HCT116 (cell line): ENCODE measurements at regions not wholly inside any gene's neighbourhood (a gene's known extent, or its start where the extent isn't known, plus 50 kb on each side); places are given as distances from the start of the nearest gene placed in this dataset.

Source experiments
- ATAC-seq: fragments of 200-7000 bp; cut with Tn5 transposase; 2 replicates; pipeline ENCODE4 v1.9.1; 2020; ENCODE audit warnings: mild to moderate bottlenecking, moderate library complexity
- BruUV-seq: library from RNA; stranded (reverse); fragments of 400-500 nt; replicated peaks from 2 replicates; lab custom pipeline; 2021; lab: Mats Ljungman, UMichigan
- CTCF ChIA-PET: fragments of 300-600 bp; sonication (Branson Sonifier 250); formaldehyde crosslinking; loops from one replicate; lab custom pipeline; 2021; ENCODE audit warnings: antibody characterized with exemption; lab: Charles Lee
- POLR2A ChIA-PET: fragments of 300-600, 350-600 bp; sonication (Branson Sonifier 250); formaldehyde crosslinking; loops from one replicate; lab custom pipeline; 2021; ENCODE audit warnings: antibody characterized with exemption; lab: Charles Lee
- RAD21 ChIA-PET, 2 experiments: fragments of 300-600 bp; sonication (Branson Sonifier 250); formaldehyde crosslinking; loops; one replicate each; lab custom pipeline; 2023; ENCODE audit warnings: low total read pairs in 2 of 2; ENCODE audit not compliant: uncharacterized antibody in 2 of 2, unreplicated experiment in 2 of 2, low non-redundant PET in 1 of 2; lab: Charles Lee
- DNase-seq: peaks from one replicate; pipeline ENCODE4 v3.0.0-alpha.2; 2010; ENCODE audit warnings: low read depth, low spot score
- H2AFZ ChIP-seq: fragments of 200-600 bp; shearing (Covaris generic), sonication (generic); 2 replicates; pipeline ENCODE4 v1.6.1; 2017; ENCODE audit warnings: low read depth, mixed run types, mixed read lengths, antibody characterized with exemption, low read length; ENCODE audit not compliant: poor library complexity, severe bottlenecking
- H3K27ac ChIP-seq: 2 replicates; pipeline ENCODE4 v1.5.1; 2012; ENCODE audit warnings: low read depth, low read length
- H3K27me3 ChIP-seq: fragments of 200-600 bp; sonication (generic); 2 replicates; pipeline ENCODE4 v1.6.1; 2016; ENCODE audit warnings: mixed run types, low read length, mixed read lengths; ENCODE audit not compliant: insufficient read depth
- H3K36me3 ChIP-seq, 2 experiments: fragments of 200-500 bp in 1 of 2; fragments of 200-600 bp in 1 of 2; sonication (Bioruptor generic) in 1 of 2; sonication (generic) in 1 of 2; 2 replicates each; pipeline versions ENCODE4 v1.5.1 to v1.6.1; 2014 to 2016; ENCODE audit warnings: low read length in 2 of 2, inconsistent platforms in 1 of 2, mixed read lengths in 1 of 2, mixed run types in 1 of 2; ENCODE audit not compliant: insufficient read depth in 2 of 2, control insufficient read depth in 1 of 2
- H3K4me1 ChIP-seq, 2 experiments: fragments of 200-600 bp in 1 of 2; sonication (generic) in 1 of 2; 2 replicates each; pipeline versions ENCODE4 v1.5.1 to v1.6.1; 2012 to 2017; ENCODE audit warnings: low read length in 2 of 2, inconsistent platforms in 1 of 2, mild to moderate bottlenecking in 1 of 2, mixed read lengths in 1 of 2, mixed run types in 1 of 2, moderate library complexity in 1 of 2; ENCODE audit not compliant: insufficient read depth in 2 of 2, control insufficient read depth in 1 of 2
- H3K4me2 ChIP-seq: fragments of 200-600 bp; sonication (generic); 2 replicates; pipeline ENCODE4 v1.6.1; 2017; ENCODE audit warnings: mixed run types, low read length, mixed read lengths
- H3K4me3 ChIP-seq, 2 experiments: fragments of 200-600 bp in 1 of 2; sonication (generic) in 1 of 2; replicated peaks in 1 of 2; 2 replicates each; pipeline ENCODE4 v1.5.1; 2011 to 2016; ENCODE audit warnings: low read length in 2 of 2, control low read depth in 1 of 2, low read depth in 1 of 2, mild to moderate bottlenecking in 1 of 2, mixed read lengths in 1 of 2, mixed run types in 1 of 2
- H3K79me2 ChIP-seq: fragments of 200-600 bp; sonication (generic); 2 replicates; pipeline ENCODE4 v1.6.1; 2017; ENCODE audit warnings: mild to moderate bottlenecking, mixed run types, low read length, moderate library complexity, mixed read lengths; ENCODE audit not compliant: insufficient read depth
- H3K9ac ChIP-seq: fragments of 200-600 bp; sonication (generic); 2 replicates; pipeline ENCODE4 v1.6.1; 2016; ENCODE audit warnings: low read length, mixed read lengths
- H3K9me2 ChIP-seq: fragments of 200-600 bp; sonication (generic), shearing (Covaris generic); 2 replicates; pipeline ENCODE4 v1.6.1; 2017; ENCODE audit warnings: mixed run types, mild to moderate bottlenecking, moderate library complexity; ENCODE audit not compliant: insufficient read depth
- H3K9me3 ChIP-seq, 2 experiments: fragments of 200-500 bp in 1 of 2; fragments of 200-600 bp in 1 of 2; sonication (Bioruptor generic) in 1 of 2; sonication (generic) in 1 of 2; 2 replicates each; pipeline ENCODE4 v1.6.1; 2014 to 2017; ENCODE audit warnings: low read length in 2 of 2, mixed read lengths in 2 of 2, inconsistent platforms in 1 of 2, low read depth in 1 of 2, mild to moderate bottlenecking in 1 of 2, mixed run types in 1 of 2, moderate library complexity in 1 of 2; ENCODE audit not compliant: control insufficient read depth in 1 of 2, insufficient read depth in 1 of 2
- H4K20me1 ChIP-seq: fragments of 200-600 bp; sonication (generic), shearing (Covaris generic); 2 replicates; pipeline ENCODE4 v1.6.1; 2017; ENCODE audit warnings: mixed run types, mild to moderate bottlenecking, moderate library complexity; ENCODE audit not compliant: insufficient read depth
- CEBPB ChIP-seq: IDR thresholded peaks from 2 replicates; pipeline ENCODE4 v1.6.1; 2012; ENCODE audit warnings: low read depth
- EGR1 ChIP-seq: IDR thresholded peaks from 2 replicates; pipeline ENCODE4 v1.6.1; 2012; ENCODE audit warnings: low read depth
- EZH2 ChIP-seq: fragments of 200-600 bp; sonication (generic); IDR thresholded peaks from 2 replicates; pipeline ENCODE4 v1.6.1; 2017; ENCODE audit warnings: antibody characterized with exemption, mixed run types
- JUND ChIP-seq: IDR thresholded peaks from 2 replicates; pipeline ENCODE4 v1.6.1; 2012
- RAD21 ChIP-seq: IDR thresholded peaks from 2 replicates; pipeline ENCODE4 v1.6.1; 2012; ENCODE audit warnings: low read depth, mild to moderate bottlenecking
- SP1 ChIP-seq: IDR thresholded peaks from 2 replicates; pipeline ENCODE4 v1.6.1; 2012; ENCODE audit warnings: low read depth
- SRF ChIP-seq: IDR thresholded peaks from 2 replicates; pipeline ENCODE4 v1.6.1; 2012; ENCODE audit warnings: low read depth
- intact Hi-C: fragments of 100-400 bp; cut with micrococcal nuclease; formaldehyde crosslinking; loops from 2 replicates; pipeline ENCODE4 v1.10.0; 2022
- TF ChIP-seq, protein P1 (sequence below): IDR thresholded peaks from 2 replicates; pipeline ENCODE4 v1.6.1; 2012; ENCODE audit warnings: low read depth
- TF ChIP-seq, protein P2 (sequence below): IDR thresholded peaks from 2 replicates; pipeline ENCODE4 v1.6.1; 2011; ENCODE audit warnings: mild to moderate bottlenecking, low read length, moderate library complexity; ENCODE audit not compliant: insufficient replicate concordance; ENCODE audit errors: extremely low read depth
- TF ChIP-seq, protein P3 (sequence below): IDR thresholded peaks from 2 replicates; pipeline ENCODE4 v1.6.1; 2012

DNA sequence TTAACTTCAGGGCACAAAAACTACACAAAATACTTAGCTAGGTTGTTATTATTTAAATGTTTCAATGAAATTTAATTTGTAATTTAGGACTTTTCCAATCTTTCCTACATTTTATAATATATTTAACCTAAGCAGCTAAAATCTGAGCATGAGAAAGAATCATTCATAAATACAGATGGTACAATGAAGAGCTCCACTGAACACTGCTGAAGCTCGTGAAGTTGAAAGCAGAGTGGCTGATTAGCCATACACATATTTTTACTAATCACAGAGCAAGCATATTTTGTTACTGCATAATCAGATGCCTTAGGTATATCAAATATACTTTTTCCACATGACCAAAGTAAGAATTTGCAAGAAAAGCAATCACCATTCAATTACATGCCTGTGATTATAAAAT, 184.9 kb upstream of the ETAA1 start:
- H3K79me2 ChIP-seq, result no peaks in the 10 kb centered on the region
- H3K36me3 ChIP-seq, result no peaks in the 10 kb centered on the region
- CTCF ChIA-PET, result no interaction called here
- intact Hi-C loops, result no loop called here
- no peak overlapping the region for H3K9ac ChIP-seq
- BruUV-seq, result no TSS peak
- ATAC-seq, result no peak
- H3K27me3 ChIP-seq, result no peaks in the 10 kb centered on the region
- H3K27ac ChIP-seq, result no peak overlapping the region
- H3K9me2 ChIP-seq, result no peaks in the 10 kb centered on the region
- no peak overlapping the region for H3K4me2 ChIP-seq
- POLR2A ChIA-PET, result no interaction called here
- H3K9me3 ChIP-seq, result no peaks in the 10 kb centered on the region
- no peaks in the 10 kb centered on the region for H3K4me1 ChIP-seq
- RAD21 ChIA-PET, result no interaction called here
- TF ChIP-seq JUND (no peak), EZH2 (no peak), SRF (no peak), RAD21 (no peak), CEBPB (no peak), SP1 (no peak), EGR1 (no peak)
- TF ChIP-seq, protein P1, sequence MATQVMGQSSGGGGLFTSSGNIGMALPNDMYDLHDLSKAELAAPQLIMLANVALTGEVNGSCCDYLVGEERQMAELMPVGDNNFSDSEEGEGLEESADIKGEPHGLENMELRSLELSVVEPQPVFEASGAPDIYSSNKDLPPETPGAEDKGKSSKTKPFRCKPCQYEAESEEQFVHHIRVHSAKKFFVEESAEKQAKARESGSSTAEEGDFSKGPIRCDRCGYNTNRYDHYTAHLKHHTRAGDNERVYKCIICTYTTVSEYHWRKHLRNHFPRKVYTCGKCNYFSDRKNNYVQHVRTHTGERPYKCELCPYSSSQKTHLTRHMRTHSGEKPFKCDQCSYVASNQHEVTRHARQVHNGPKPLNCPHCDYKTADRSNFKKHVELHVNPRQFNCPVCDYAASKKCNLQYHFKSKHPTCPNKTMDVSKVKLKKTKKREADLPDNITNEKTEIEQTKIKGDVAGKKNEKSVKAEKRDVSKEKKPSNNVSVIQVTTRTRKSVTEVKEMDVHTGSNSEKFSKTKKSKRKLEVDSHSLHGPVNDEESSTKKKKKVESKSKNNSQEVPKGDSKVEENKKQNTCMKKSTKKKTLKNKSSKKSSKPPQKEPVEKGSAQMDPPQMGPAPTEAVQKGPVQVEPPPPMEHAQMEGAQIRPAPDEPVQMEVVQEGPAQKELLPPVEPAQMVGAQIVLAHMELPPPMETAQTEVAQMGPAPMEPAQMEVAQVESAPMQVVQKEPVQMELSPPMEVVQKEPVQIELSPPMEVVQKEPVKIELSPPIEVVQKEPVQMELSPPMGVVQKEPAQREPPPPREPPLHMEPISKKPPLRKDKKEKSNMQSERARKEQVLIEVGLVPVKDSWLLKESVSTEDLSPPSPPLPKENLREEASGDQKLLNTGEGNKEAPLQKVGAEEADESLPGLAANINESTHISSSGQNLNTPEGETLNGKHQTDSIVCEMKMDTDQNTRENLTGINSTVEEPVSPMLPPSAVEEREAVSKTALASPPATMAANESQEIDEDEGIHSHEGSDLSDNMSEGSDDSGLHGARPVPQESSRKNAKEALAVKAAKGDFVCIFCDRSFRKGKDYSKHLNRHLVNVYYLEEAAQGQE, result no peak
- TF ChIP-seq, protein P2, sequence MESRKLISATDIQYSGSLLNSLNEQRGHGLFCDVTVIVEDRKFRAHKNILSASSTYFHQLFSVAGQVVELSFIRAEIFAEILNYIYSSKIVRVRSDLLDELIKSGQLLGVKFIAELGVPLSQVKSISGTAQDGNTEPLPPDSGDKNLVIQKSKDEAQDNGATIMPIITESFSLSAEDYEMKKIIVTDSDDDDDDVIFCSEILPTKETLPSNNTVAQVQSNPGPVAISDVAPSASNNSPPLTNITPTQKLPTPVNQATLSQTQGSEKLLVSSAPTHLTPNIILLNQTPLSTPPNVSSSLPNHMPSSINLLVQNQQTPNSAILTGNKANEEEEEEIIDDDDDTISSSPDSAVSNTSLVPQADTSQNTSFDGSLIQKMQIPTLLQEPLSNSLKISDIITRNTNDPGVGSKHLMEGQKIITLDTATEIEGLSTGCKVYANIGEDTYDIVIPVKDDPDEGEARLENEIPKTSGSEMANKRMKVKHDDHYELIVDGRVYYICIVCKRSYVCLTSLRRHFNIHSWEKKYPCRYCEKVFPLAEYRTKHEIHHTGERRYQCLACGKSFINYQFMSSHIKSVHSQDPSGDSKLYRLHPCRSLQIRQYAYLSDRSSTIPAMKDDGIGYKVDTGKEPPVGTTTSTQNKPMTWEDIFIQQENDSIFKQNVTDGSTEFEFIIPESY, result no peak
- TF ChIP-seq, protein P3, sequence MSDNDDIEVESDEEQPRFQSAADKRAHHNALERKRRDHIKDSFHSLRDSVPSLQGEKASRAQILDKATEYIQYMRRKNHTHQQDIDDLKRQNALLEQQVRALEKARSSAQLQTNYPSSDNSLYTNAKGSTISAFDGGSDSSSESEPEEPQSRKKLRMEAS, result no peak
- H2AFZ ChIP-seq, result no peak overlapping the region
- DNase-seq, result no peak
- no peaks in the 10 kb centered on the region for H4K20me1 ChIP-seq
- H3K4me3 ChIP-seq, result no peak overlapping the region
